GM19395 (cell line): ENCODE measurements at regions not wholly inside any gene's neighbourhood (a gene's known extent, or its start where the extent isn't known, plus 50 kb on each side); places are given as distances from the start of the nearest gene placed in this dataset.
"Not testable (repeated sequence)": the region's sequence is repeated elsewhere in the genome, so short reads cannot be mapped to it uniquely, and the experiment has no call there.

ENCODE experiments used
- ATAC-seq: cut with Tn5 transposase; IDR thresholded peaks from one replicate; pipeline ENCODE4 v1.9.1; 2021; ENCODE audit warnings: mild to moderate bottlenecking, moderate library complexity; ENCODE audit not compliant: unreplicated experiment

DNA sequence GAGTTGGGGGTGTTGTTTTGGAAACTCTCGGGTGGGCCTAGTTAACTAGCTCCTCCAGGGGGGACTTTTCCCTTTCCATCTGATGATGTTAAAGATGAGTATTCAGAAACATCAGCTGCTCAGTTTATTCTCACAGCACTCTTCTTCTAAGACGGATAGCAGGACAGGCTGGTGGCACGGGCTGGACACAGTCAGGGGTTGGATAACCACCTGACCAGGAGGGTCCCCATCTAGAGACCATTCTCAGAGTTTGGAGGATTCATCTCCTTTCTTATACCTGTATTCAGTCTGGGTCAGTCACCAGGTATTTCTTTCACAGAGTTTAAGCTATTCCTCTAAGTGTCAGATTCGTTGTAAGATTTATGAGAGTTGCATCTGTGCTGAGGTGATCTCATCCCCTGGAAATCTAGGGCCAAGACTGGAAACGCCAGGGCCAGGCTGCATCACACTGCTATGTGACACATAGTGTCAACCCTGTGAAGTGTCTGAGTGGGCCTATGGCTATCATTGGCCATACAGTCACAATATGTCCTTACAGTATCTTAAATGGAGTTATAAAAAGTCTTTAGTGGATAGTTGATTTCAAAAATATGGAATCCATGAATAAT, 111.7 kb downstream of the FAM50B start:
- no peak for ATAC-seq

DNA sequence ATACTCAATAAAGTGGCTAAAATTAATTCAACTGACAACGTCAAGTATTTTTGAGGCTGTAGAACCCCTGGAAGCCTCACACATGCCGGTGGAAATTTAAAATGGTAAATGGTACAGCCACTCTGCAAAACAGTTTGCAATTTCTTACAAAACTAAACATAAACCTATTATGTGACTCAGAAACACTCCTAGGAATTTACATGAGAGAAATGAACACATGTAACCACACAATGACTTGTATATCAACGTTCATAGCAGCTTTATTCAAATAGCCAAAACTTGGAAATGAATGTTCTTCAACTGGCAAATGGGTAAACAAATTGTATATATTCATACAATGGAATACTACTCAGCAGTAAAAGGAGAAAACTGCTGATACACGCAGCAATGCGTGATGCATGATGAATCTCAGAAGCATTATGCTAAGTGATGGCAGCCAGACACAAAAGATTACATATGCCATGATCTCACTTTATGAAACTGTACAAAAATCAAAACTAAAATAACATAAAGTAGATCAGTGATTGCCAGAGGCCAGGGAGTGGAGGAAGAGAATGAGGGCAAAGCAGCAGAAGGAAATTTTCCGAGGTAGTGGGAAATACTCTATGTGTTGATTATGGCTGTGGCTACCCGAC, 112.5 kb downstream of the FAM50B start:
- no peak for ATAC-seq

- no peak for ATAC-seq
These were observed 113.4 kb downstream of the FAM50B start for GRCh38 chr6:3962291-3963280.

DNA sequence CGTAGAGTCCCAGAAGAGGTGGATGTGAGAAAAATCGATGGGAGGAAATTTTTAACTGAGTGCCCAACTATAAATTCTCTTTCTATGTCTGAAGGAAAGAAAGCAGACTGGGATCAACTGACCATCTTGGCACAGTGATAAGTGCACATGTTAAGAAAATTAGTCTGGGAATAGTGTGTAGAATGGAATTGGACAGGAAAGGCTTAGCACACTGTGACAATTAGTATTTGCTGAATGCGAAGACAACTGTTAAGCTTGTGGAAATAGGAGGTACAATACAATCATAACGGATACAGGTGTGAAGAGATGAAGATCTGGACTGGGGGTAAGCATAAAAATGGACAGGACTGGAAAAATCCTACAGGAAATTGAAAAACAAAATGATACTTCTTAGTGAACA, 114.3 kb downstream of the FAM50B start:
- no peak for ATAC-seq

DNA sequence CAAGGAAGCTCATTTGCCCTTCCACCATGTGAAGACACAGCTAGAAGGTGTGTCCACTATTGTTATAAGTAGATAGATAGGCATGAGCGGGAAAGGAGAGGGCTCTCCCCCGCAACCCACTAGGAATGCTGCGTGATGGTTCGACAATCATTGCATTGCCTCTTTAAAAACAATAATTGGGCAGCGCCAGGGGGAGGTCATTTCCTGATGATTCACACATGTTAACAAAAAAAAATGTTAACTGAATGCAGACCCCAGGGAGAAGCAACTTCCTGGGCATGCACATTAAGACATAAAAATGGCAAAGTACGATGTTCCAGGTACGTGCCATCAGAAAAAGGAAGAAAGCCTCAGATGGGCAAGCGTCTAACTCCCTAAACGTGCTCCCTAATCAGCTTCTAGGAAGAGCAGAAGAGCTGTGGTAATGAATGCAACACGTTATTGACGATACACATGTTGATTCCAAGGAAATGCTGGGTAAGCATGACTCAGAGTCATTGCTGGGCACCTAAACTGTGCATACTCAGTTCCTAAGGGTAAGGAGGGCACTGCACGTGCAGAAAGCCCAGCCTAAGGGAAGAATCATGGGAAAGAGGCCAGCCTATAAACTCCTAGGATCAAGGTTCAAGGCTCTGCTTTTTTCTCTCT, 113.7 kb downstream of the FAM217A start:
- ATAC-seq: no peak

DNA sequence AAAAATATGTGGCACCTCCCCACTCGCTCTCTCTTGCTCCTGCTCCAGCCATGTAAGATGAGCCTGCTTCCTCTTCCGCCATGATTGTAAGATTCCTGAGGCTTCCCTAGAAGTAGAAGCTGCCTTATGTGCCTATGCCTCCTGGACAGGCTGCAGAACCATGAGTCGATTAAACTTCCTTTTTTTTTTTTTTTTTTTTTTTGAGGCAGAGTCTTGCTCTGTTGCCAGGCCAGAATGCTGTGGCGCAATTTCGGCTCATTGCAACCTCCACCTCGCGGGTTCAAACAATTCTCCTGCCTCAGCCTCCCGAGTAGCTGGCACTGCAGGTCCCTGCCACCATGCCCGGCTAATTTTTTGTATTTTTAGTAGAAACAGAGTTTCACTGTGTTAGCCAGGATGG, 112.5 kb downstream of the FAM217A start:
- ATAC-seq: no peak

GRCh38 chr6:3970097-3970496, 108.8 kb downstream of the FAM217A start:
- ATAC-seq: no peak

GRCh38 chr6:3973152-3973551, 105.8 kb downstream of the FAM217A start:
- ATAC-seq: not testable (repeated sequence)

GRCh38 chr6:3977875-3978711, 100.8 kb downstream of the FAM217A start:
- ATAC-seq: peak; percentile 90

DNA sequence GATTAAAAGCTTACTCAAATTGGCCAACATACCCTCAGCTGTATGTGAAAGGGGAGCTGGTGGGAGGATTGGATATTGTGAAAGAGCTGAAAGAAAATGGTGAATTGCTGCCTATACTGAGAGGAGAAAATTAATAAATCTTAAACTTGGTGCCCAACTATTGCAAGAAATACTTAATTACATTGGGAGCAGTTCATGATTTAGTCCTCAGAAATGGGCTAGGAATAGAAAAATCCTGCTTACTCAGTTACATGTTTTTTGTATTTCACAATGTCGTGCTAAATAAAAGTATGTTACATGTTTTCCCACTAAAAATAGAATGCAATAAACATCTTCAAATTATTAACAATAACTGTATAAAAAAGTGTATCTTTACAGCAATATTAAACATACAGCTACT, 100.0 kb downstream of the FAM217A start:
- ATAC-seq: not testable (repeated sequence)

DNA sequence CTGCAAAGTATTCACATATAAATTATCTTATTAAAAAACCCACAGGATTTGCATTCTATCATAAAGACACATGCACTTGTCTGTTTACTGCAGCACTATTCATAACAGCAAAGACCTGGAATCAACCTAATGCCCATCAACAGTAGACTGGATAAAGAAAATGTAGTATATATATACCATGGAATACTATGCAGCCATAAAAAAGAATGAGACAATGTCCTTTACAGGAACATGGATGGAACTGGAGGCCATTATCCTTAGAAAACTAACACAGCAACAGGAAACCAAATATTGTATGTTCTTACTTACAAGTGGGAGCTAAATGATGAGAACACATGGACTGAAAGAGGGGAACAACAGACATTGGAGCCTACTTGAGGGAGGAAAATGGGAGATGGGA, 97.0 kb downstream of the FAM217A start:
- no peak for ATAC-seq

- ATAC-seq: no peak
These were observed 95.2 kb downstream of the FAM217A start for GRCh38 chr6:3983778-3984177.

- no peak for ATAC-seq
These were observed 94.4 kb downstream of the FAM217A start for GRCh38 chr6:3984494-3984893.

DNA sequence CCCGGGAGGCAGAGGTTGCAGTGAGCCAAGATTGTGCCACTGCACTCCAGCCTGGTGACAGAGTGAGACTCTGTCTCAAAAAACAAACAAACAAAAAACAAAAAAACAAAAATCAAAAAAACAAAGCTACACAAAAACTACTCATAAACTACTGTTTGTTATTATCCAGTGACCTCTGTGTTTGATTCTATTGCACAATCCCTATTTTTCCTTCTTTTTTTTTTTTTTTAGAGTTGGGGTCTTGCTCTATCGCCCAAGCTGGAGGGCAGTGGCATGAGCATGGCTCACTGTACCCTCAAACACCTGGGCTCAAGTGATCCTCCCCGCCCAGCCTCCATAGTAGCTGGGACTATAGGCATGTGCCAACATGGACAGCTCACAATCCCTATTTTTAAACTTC, 92.7 kb downstream of the FAM217A start:
- ATAC-seq: no peak

DNA sequence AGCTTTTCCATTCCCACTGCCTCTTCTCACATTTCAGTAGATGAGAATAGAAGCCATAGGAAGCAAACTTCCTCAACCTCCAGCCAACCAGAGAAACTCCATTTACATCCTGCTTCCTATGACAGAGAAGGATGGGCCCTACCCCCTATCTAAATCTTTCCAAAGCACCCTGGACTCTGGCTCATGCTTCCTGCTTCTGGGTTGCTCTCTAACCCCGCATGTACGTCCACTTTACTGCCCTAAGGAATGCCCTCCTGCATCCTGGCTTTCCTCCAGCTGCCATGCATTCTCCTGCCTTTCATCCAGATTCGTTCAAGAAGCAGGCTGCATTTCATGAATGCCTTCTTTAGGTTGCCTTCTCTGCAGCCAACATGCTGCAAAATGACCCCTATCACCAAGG, 91.9 kb downstream of the FAM217A start:
- ATAC-seq: no peak

GRCh38 chr6:3987576-3987975, 91.4 kb downstream of the FAM217A start:
- ATAC-seq: no peak

- ATAC-seq: peak; percentile 68
These were observed 88.0 kb downstream of the FAM217A start for GRCh38 chr6:3990692-3991491.

GRCh38 chr6:3991941-3992340, 87.0 kb downstream of the FAM217A start:
- no peak for ATAC-seq

GRCh38 chr6:3996349-3996748, 82.6 kb downstream of the FAM217A start:
- ATAC-seq: no peak
